Left ventricle myocardium inferior (tissue), 1 donor: ENCODE measurements at regions not wholly inside any gene's neighbourhood (a gene's known extent, or its start where the extent isn't known, plus 50 kb on each side); places are given as distances from the start of the nearest gene placed in this dataset.

Source experiments
- DNase-seq: peaks from one replicate; pipeline ENCODE4 v3.0.0-alpha.2; 2020
- H3K27ac ChIP-seq: fragments of 200-600 bp; replicated peaks from 2 replicates; pipeline ENCODE4 v1.8.0; 2021
- H3K27me3 ChIP-seq: fragments of 200-600 bp; 2 replicates; pipeline ENCODE4 v1.8.0; 2021; ENCODE audit warnings: low read depth
- H3K36me3 ChIP-seq: fragments of 200-600 bp; 2 replicates; pipeline ENCODE4 v1.8.0; 2021
- H3K4me1 ChIP-seq: fragments of 200-600 bp; 2 replicates; pipeline ENCODE4 v1.8.0; 2021
- H3K4me3 ChIP-seq: fragments of 200-600 bp; 2 replicates; pipeline ENCODE4 v1.8.0; 2021; ENCODE audit warnings: mild to moderate bottlenecking, moderate library complexity
- H3K9me3 ChIP-seq: fragments of 200-600 bp; replicated peaks from 2 replicates; pipeline ENCODE4 v1.8.0; 2021
- intact Hi-C: fragments of 100-400 bp; cut with micrococcal nuclease; formaldehyde crosslinking; loops from one replicate; pipeline ENCODE4 v1.11.0; 2022
- TF ChIP-seq, protein P1 (sequence below): fragments of 200-600 bp; IDR thresholded peaks from 2 replicates; pipeline ENCODE4 v1.8.0; 2021; ENCODE audit warnings: antibody characterized with exemption, mild to moderate bottlenecking, borderline replicate concordance
- donor health status: DM: no; HTN: yes; CAD: no; lungs with severe emphysema.

DNA sequence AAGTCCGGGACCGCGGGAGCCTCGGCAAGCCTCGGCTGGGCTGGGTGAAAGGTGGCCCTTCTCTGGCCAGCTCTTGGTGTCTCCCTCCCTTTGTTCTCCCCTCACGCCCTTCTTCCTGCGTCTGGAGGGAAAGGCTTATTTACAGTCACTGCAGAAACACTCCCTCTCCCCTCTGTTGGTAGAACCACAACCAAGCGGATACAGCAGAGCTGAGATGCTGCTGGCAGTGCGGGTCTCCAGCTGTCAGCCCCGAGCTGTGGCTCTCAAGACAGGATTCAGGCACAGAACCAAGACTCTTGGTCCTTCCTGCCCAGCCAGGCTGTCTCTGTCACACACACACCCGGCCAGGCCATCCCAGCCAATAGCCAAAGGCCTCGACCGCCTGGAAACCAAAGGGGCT, 133.3 kb downstream of the ENGASE start:
- H3K9me3 ChIP-seq, result no peaks in the 10 kb centered on the region
- no peak overlapping the region for H3K4me3 ChIP-seq
- H3K27me3 ChIP-seq, result peaks cover 97% of the 10 kb centered on the region
- DNase-seq, result no peak
- intact Hi-C loops, result no loop called here
- H3K4me1 ChIP-seq, result no peaks in the 10 kb centered on the region
- H3K36me3 ChIP-seq, result no peaks in the 10 kb centered on the region
- TF ChIP-seq, protein P1, sequence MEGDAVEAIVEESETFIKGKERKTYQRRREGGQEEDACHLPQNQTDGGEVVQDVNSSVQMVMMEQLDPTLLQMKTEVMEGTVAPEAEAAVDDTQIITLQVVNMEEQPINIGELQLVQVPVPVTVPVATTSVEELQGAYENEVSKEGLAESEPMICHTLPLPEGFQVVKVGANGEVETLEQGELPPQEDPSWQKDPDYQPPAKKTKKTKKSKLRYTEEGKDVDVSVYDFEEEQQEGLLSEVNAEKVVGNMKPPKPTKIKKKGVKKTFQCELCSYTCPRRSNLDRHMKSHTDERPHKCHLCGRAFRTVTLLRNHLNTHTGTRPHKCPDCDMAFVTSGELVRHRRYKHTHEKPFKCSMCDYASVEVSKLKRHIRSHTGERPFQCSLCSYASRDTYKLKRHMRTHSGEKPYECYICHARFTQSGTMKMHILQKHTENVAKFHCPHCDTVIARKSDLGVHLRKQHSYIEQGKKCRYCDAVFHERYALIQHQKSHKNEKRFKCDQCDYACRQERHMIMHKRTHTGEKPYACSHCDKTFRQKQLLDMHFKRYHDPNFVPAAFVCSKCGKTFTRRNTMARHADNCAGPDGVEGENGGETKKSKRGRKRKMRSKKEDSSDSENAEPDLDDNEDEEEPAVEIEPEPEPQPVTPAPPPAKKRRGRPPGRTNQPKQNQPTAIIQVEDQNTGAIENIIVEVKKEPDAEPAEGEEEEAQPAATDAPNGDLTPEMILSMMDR, result no peak
- H3K27ac ChIP-seq, result no peak overlapping the region

DNA sequence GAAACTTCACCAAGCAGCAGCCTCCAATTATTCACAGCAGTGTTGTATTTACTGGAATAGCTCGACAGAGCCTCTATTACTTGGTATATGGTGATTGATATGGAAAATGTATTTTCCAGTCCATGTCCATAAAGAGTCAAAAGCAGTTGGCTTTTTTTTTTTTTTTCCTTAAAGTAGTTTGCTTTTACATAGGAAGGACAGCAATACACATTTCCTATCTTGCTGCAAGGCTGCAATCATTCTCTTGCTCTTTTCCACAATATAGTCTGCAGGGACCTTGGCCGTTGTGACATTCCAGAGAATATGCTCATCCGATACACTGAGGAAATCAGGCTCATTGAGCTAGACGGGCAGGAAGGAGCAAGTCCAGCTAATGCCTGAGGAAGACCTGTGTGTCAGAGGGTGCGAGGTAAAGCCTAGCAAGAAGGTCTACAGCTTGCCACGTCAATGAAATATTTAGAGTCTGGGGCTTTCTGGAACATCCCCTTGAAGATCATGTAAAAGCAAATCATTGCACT, 131.1 kb downstream of the ENGASE start:
- no peaks in the 10 kb centered on the region for H3K4me1 ChIP-seq
- intact Hi-C loops, result no loop called here
- no peak overlapping the region for H3K27ac ChIP-seq
- DNase-seq, result no peak
- H3K4me3 ChIP-seq, result no peak overlapping the region
- TF ChIP-seq, protein P1, result no peak
- no peaks in the 10 kb centered on the region for H3K36me3 ChIP-seq
- peaks cover 97% of the 10 kb centered on the region for H3K27me3 ChIP-seq
- no peaks in the 10 kb centered on the region for H3K9me3 ChIP-seq

DNA sequence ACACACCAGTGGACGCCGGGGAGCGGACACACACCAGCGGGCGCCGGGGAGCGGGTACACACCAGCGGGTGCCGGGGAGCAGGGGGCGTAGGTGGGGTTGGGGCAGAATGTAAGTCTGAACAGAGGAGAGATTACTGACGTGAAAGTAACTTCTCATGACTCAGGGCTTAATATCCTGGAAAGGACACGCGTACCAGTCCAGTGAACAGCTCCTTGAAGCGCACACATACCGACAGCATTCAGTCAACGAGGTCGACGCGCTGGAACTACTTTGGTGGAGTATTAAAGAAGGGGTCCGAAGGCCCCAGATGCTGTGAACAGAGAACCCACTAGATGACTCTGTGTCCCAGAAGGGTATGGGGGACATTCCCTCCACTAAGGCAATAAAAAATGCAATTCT, 129.6 kb downstream of the ENGASE start:
- Histone ChIP-seq H3K4me3 (no peak overlapping the region), H3K36me3 (no peaks in the 10 kb centered on the region), H3K4me1 (no peaks in the 10 kb centered on the region), H3K27me3 (peaks cover 97% of the 10 kb centered on the region), H3K9me3 (no peaks in the 10 kb centered on the region), H3K27ac (no peak overlapping the region)
- no peak for DNase-seq
- TF ChIP-seq, protein P1, result no peak
- intact Hi-C loops, result no loop called here

DNA sequence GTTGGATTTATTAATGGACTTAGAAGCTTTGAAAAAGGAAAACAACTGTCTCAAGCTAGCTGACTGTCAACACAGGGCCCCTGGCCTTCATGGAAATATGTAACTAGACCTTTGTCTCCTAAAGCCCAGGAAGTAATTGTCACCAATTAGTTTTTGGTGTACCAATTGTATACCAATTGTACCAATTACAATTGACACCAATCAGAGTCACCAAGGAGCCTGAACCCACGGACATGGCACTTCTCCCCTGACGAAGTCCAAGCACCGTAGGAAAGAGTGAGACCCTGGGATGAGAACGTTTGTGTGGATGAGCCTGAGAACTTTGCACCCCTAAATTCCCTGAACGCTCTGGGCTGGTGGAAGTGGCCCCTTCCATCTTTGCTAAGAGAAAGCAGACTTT, 129.0 kb downstream of the ENGASE start:
- H3K4me1 ChIP-seq, result no peaks in the 10 kb centered on the region
- H3K36me3 ChIP-seq, result no peaks in the 10 kb centered on the region

DNA sequence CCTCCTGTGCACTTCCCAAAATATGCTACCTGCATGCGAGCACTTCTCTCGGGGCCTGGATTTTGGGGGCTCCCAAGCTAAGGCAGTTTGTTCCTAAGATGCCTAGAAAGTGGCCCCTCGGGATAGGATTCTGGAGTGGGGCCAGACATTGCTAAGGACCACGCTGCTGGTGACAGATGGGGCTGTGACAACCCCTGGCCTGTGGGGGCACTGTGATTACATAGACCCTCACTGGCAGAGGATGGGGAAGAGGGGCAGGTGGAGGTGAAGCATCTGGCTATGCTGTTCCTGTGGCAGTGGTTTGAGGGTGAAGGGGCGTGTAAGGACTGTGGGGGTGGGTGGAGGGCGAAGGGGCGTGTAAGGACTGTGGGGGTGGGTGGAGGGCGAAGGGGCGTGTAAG, 128.4 kb downstream of the ENGASE start:
- Histone ChIP-seq H3K9me3 (no peaks in the 10 kb centered on the region), H3K4me3 (no peak overlapping the region), H3K27me3 (peaks cover 97% of the 10 kb centered on the region), H3K4me1 (no peaks in the 10 kb centered on the region), H3K27ac (no peak overlapping the region), H3K36me3 (no peaks in the 10 kb centered on the region)
- TF ChIP-seq, protein P1, result no peak
- intact Hi-C loops, result no loop called here
- DNase-seq, result no peak

More for the DNA sequence above, 129.0 kb downstream of the ENGASE start:
- intact Hi-C loops, result no loop called here
- Histone ChIP-seq H3K27ac (no peak overlapping the region), H3K27me3 (peaks cover 97% of the 10 kb centered on the region), H3K4me3 (no peak overlapping the region), H3K9me3 (no peaks in the 10 kb centered on the region)
- TF ChIP-seq, protein P1, result no peak
- no peak for DNase-seq

DNA sequence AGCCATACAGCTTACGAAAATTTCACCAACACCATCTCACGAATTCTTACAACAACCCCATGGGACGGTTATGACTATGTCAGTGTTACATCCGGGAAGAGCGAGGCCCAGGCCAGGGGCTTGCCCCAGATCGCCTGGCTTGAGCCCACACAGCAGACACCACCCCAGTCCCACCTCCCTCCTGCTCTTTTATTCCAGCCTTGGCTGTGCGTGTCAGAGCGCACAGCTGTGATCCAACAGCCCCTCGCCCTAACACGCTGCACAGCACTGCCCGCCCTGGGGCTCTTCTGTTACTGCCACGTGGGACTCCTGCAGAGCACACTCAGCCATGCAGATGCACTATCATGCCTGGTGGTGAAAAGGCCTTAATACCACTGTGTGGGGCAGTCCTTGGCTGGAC, 127.9 kb downstream of the ENGASE start:
- peaks cover 97% of the 10 kb centered on the region for H3K27me3 ChIP-seq

More for the DNA sequence above, 127.9 kb downstream of the ENGASE start:
- TF ChIP-seq, protein P1, result no peak
- DNase-seq, result no peak
- no peaks in the 10 kb centered on the region for H3K36me3 ChIP-seq
- intact Hi-C loops, result no loop called here
- H3K9me3 ChIP-seq, result no peaks in the 10 kb centered on the region
- no peak overlapping the region for H3K4me3 ChIP-seq
- H3K27ac ChIP-seq, result no peak overlapping the region
- no peaks in the 10 kb centered on the region for H3K4me1 ChIP-seq
